Gastroesophageal sphincter (tissue), 4 donors: ENCODE measurements at regions not wholly inside any gene's neighbourhood (a gene's known extent, or its start where the extent isn't known, plus 50 kb on each side); places are given as distances from the start of the nearest gene placed in this dataset.
A peak's percentile ranks its signal among the peaks of the same experiment; 100 is the strongest.

Experiments used
- ATAC-seq: fragments of 150-250 bp; one replicate; pipeline ENCODE4 v1.9.1; 2016; ENCODE audit warnings: mild to moderate bottlenecking, moderate library complexity
- H3K27ac ChIP-seq, 4 donors: fragments of 200-600 bp; sonication (generic) in 3 of 4; 1 replicate in 3 of 4; 2 replicates in 1 of 4; pipeline ENCODE4 v1.5.1; 2016 to 2019
- H3K27me3 ChIP-seq: fragments of 200-600 bp; sonication (generic); one replicate; pipeline ENCODE4 v1.5.1; 2019
- H3K36me3 ChIP-seq, 2 donors: fragments of 200-600 bp; sonication (generic); one replicate each; pipeline ENCODE4 v1.5.1; 2019; ENCODE audit warnings: control low read depth in 1 of 2
- H3K4me1 ChIP-seq, 3 donors: fragments of 200-600 bp; sonication (generic); 1 replicate in 2 of 3; 2 replicates in 1 of 3; pipeline ENCODE4 v1.5.1; 2016 to 2019; ENCODE audit warnings: control low read depth in 2 of 3
- H3K4me3 ChIP-seq, 2 donors: fragments of 200-600 bp; sonication (generic); one replicate each; pipeline ENCODE4 v1.5.1; 2019; ENCODE audit warnings: mild to moderate bottlenecking in 1 of 2, moderate library complexity in 1 of 2
- H3K9me3 ChIP-seq, 3 donors: fragments of 200-600 bp; sonication (generic); one replicate each; pipeline ENCODE4 v1.5.1; 2017 to 2019; ENCODE audit warnings: control low read depth in 2 of 3
- CTCF ChIP-seq, 4 experiments: fragments of 200-600 bp in 2 of 4; fragments of 450-650 bp in 2 of 4; sonication (generic) in 1 of 4; IDR thresholded peaks; one replicate each; pipeline ENCODE4 v1.5.1; 2017 to 2019; ENCODE audit warnings: antibody characterized with exemption in 4 of 4, mild to moderate bottlenecking in 2 of 4, moderate library complexity in 2 of 4
- EP300 ChIP-seq: sonication (generic); formaldehyde crosslinking; IDR thresholded peaks from one replicate; pipeline ENCODE4 v1.6.1; 2017; ENCODE audit warnings: antibody characterized with exemption, mild to moderate bottlenecking
- POLR2A ChIP-seq, 2 donors: fragments of 450-650 bp; IDR thresholded peaks; one replicate each; pipeline ENCODE4 v1.6.1; 2017; ENCODE audit warnings: antibody characterized with exemption in 2 of 2, mild to moderate bottlenecking in 2 of 2, moderate library complexity in 1 of 2
- POLR2AphosphoS5 ChIP-seq: sonication (generic); formaldehyde crosslinking; IDR thresholded peaks from one replicate; pipeline ENCODE4 v1.6.1; 2017; ENCODE audit warnings: antibody characterized with exemption
- WGBS, 2 donors: methylation state at CpG; one replicate each; pipeline ENCODE4 v1.1.5; 2018; ENCODE audit warnings: low coverage in 1 of 2; 5-methylcytosine and 5-hydroxymethylcytosine counted together

DNA sequence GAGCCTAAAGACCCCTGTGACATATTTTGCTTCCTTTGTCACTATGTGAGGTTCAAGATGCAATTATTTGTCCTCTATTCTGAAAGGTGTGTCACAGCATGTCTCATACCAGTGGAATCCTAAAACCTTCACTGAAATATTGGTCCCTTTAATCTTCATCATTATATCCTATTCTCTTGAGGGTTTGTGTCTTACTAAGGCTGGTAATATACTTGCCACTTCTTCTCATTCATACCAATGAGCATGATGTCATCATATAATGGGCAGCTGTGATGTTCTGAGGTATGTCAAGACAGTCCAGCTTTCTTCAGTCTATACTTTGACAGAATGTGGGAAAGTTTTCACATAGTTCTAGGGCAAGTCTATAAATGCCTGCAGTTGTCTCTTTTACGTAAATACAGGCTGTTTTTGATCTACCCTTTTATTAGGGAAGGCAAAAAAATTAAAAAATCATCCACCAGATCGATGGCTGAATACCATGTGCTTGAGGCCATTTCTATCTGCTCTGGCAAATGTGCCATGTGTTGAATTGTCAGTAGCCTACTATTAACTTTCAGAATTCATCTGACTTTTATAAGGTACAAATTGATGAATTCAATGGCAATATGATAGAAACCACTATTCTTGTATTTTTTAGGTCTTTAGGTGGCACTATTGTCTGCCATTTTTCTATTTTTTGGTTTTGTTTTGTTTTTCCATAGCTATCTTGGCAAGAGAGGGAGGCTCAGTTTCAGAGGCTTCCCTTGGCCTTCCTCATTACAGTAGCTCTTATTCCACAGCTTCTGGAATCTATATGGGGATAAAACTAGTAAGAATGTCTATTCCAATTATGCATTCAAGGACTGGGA, 209.0 kb downstream of the PPARGC1A start:
- WGBS, 2 donors: 72 to 76% methylated on average over 2 of the region's 2 CpGs
- no peak for ATAC-seq
- Histone ChIP-seq H3K4me3 (no peak overlapping the region), H3K9me3 (no peaks in the 10 kb centered on the region), H3K36me3 (no peaks in the 10 kb centered on the region), H3K4me1 (no peaks in the 10 kb centered on the region), H3K27me3 (no peaks in the 10 kb centered on the region), H3K27ac (no peak overlapping the region)
- TF ChIP-seq POLR2AphosphoS5: no peak
- TF ChIP-seq EP300: no peak
- no peak for TF ChIP-seq POLR2A (IDR thresholded peaks at IDR 0.05)
- peak in 2 of 4 experiments; percentile 15 to 34 for TF ChIP-seq CTCF (IDR thresholded peaks at IDR 0.05)

DNA sequence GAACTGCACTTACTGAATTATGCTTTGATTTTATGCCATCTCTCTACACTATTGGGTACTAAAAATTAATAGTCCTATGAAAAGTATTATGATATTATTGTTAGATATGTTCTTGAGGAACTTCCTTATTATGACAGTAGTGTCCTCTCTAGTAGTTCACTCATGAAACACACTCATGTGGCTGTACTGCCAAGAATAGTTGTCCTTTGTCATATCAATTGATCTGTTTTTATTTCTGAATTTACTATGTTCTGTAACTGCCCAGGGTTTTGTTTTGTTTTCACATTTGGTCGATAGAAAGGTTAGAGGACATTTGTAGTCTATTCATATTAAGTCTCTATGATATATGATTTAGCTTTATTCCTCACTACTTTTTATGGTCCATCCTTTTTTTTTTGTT, 215.2 kb downstream of the PPARGC1A start:
- Histone ChIP-seq H3K9me3 (no peaks in the 10 kb centered on the region), H3K27ac (no peak overlapping the region), H3K27me3 (no peaks in the 10 kb centered on the region), H3K4me1 (no peaks in the 10 kb centered on the region), H3K4me3 (no peak overlapping the region), H3K36me3 (no peaks in the 10 kb centered on the region)
- TF ChIP-seq POLR2AphosphoS5 (no peak), EP300 (no peak)
- 71 to 78% methylated on average over 1 of the region's 1 CpG for WGBS, 2 donors
- ATAC-seq: no peak

DNA sequence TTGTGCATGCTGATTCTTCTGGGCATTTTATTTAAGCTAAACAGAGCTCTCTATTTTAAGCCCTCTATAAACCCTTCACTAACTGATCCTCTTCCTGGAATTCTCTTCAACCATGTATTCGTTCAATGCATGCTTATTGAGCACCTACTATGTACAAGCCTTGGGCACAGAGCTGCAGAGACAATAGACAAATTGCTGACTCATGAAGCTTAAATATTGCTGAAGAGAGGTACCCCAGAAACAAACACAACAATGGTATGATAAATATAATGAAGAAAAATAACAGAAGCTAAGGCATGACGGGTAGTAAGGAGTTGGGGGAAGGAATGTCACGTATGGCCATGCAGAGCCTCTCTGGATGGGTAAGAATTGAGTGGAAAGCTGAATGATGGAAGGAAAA, 222.2 kb downstream of the PPARGC1A start:
- Histone ChIP-seq H3K36me3 (no peaks in the 10 kb centered on the region), H3K9me3 (no peaks in the 10 kb centered on the region), H3K27ac (no peak overlapping the region), H3K4me1 (no peaks in the 10 kb centered on the region), H3K4me3 (no peak overlapping the region), H3K27me3 (no peaks in the 10 kb centered on the region)
- TF ChIP-seq POLR2A (IDR thresholded peaks at IDR 0.05) (no peak), POLR2AphosphoS5 (no peak), CTCF (IDR thresholded peaks at IDR 0.05) (no peak), EP300 (no peak)
- ATAC-seq: no peak
- 67 to 85% methylated on average over 2 to 3 of the region's 3 CpGs for WGBS, 2 donors

DNA sequence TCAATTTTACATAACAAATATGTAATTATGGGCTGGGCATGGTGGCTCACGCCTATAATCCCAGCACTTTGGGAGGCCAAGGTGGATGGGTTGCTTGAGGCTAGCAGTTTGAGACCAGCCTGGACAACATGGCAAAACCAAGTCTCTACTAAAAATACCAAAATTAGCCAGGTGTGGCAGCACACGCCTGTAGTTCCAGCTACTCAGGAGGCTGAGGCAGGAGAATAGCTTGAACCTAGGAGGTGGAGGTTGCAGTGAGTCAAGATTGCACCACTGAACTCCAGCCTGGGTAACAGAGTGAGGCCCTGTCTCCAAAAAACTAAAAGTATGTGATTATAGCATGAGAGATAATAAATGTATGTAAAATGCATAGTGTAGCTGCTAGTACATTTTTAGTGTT, 229.0 kb downstream of the PPARGC1A start:
- Histone ChIP-seq H3K9me3 (peaks cover 0 to 2% (median 0%) of the 10 kb centered on the region in 3 donors), H3K27ac (no peak overlapping the region), H3K27me3 (no peaks in the 10 kb centered on the region), H3K4me1 (no peaks in the 10 kb centered on the region), H3K36me3 (no peaks in the 10 kb centered on the region), H3K4me3 (no peak overlapping the region)
- TF ChIP-seq POLR2A (IDR thresholded peaks at IDR 0.05) (no peak), CTCF (IDR thresholded peaks at IDR 0.05) (no peak), EP300 (no peak), POLR2AphosphoS5 (no peak)
- 75 to 88% methylated on average over 1 to 2 of the region's 2 CpGs for WGBS, 2 donors
- ATAC-seq: no peak

- Histone ChIP-seq H3K4me1 (no peaks in the 10 kb centered on the region), H3K27ac (no peak overlapping the region), H3K4me3 (no peak overlapping the region), H3K27me3 (no peaks in the 10 kb centered on the region), H3K36me3 (no peaks in the 10 kb centered on the region), H3K9me3 (peaks cover 0 to 15% (median 0%) of the 10 kb centered on the region in 3 donors)
- WGBS, 2 donors: 71 to 80% methylated on average over 1 of the region's 1 CpG
- TF ChIP-seq EP300 (no peak), CTCF (IDR thresholded peaks at IDR 0.05) (no peak), POLR2A (IDR thresholded peaks at IDR 0.05) (no peak), POLR2AphosphoS5 (no peak)
- ATAC-seq: no peak
Observed at GRCh38 chr4:23654791-23655190, 235.1 kb downstream of the PPARGC1A start.
